ENCODE measurements at regions not wholly inside any gene's neighbourhood (a gene's known extent, or its start where the extent isn't known, plus 50 kb on each side); places are given as distances from the start of the nearest gene placed in this dataset.

DNA sequence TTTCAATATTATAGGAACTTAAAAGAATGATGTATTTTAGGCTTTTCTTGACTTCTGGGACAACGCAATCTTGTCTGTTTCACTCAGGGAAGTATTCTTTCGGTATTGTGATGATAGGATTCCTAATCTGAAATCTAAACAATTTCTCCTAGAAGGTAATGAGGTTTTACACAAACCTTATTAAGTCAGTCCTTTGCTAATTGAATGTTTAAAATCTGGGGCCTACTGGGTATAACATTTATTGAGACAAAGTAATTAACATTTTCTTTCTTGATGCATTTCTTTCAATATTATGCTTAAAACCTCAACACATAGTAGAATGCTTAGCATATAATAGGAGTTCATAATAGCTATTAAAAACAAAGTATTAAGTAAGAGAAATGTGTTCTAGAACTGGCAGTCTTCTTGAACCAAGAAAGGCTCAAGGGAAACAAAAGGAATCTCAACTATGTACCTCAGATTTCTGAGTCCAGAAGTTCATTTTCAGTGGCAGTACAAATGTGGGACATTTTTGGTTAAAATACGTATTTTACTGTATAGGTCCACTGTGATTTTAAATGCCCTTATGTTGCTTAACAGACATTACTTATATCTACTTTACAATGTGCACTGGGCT lies 121.4 kb upstream of the BMP2 start:
- no peak for TF ChIP-seq POLR2A (IDR thresholded peaks at IDR 0.05)
- TF ChIP-seq CTCF (IDR thresholded peaks at IDR 0.05), result no peak
- WGBS, 2 donors, result 91 to 94% methylated on average over 3 of the region's 3 CpGs
- H3K4me3 ChIP-seq (ENCODE audit: low read depth, poor library complexity, severe bottlenecking), result no peak overlapping the region
- DNase-seq (ENCODE audit: low spot score in 2 of 2), result no peak
- intact Hi-C loops (cut with DNase I; ENCODE audit: low total_unique reads), result no loop called here

GRCh38 chr20:6644813-6645628 lies 122.5 kb upstream of the BMP2 start:
- H3K4me3 ChIP-seq (ENCODE audit: low read depth, poor library complexity, severe bottlenecking), result no peak overlapping the region
- TF ChIP-seq CTCF (IDR thresholded peaks at IDR 0.05) (no peak), POLR2A (IDR thresholded peaks at IDR 0.05) (no peak)
- no peak for DNase-seq (ENCODE audit: low spot score in 2 of 2)
- WGBS, 2 donors, result 66 to 76% methylated on average over 10 of the region's 10 CpGs
- intact Hi-C loops (cut with DNase I; ENCODE audit: low total_unique reads), result no loop called here

- no peak for TF ChIP-seq POLR2A (IDR thresholded peaks at IDR 0.05)
- no peak for TF ChIP-seq CTCF (IDR thresholded peaks at IDR 0.05)
- intact Hi-C loops (cut with DNase I; ENCODE audit: low total_unique reads), result no loop called here
- no peak overlapping the region for H3K4me3 ChIP-seq (ENCODE audit: low read depth, poor library complexity, severe bottlenecking)
- DNase-seq (ENCODE audit: low spot score in 2 of 2), result no peak
- WGBS, 2 donors, result 67 to 93% methylated on average over 5 of the region's 5 CpGs
Measured at GRCh38 chr20:6641012-6641411, 126.5 kb upstream of the BMP2 start.

DNA sequence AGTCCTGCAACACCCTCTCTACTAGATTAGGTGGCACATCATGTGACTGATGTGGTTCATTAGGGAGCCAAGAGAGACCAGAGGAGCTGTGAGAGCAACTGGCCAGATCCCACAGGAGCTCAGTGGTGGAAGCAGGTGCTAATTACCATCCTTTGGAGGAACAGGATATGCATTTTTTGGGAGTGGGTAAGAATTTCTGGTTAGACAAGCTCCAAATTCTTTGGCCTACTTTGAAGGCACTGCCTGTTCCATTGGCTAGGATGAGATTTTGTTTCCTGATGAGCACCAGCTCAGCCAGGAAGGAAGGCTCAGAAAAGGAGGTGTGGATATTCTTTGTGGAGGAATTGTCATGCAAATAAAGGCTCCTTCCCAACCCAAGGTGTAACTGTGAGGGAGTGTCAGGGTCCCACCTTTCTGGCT lies 130.3 kb upstream of the BMP2 start:
- DNase-seq (ENCODE audit: low spot score in 2 of 2), result no peak
- TF ChIP-seq CTCF (IDR thresholded peaks at IDR 0.05) (no peak), POLR2A (IDR thresholded peaks at IDR 0.05) (no peak)
- intact Hi-C loops (cut with DNase I; ENCODE audit: low total_unique reads), result loop anchor here (10.0 kb wide), 1 partner anchor 188 kb away; no protein-coding TSS in a partner anchor
- H3K4me3 ChIP-seq (ENCODE audit: low read depth, poor library complexity, severe bottlenecking), result no peak overlapping the region

- intact Hi-C loops (cut with DNase I; ENCODE audit: low total_unique reads), result loop anchor here (10.0 kb wide), 1 partner anchor 188 kb away; no protein-coding TSS in a partner anchor
- no peak overlapping the region for H3K4me3 ChIP-seq (ENCODE audit: low read depth, poor library complexity, severe bottlenecking)
- 28 to 33% methylated on average over 8 of the region's 8 CpGs for WGBS, 2 donors
- TF ChIP-seq CTCF (IDR thresholded peaks at IDR 0.05) (no peak), POLR2A (IDR thresholded peaks at IDR 0.05) (no peak)
- no peak for DNase-seq (ENCODE audit: low spot score in 2 of 2)
Measured at GRCh38 chr20:6636209-6637159, 131.0 kb upstream of the BMP2 start.
